Left ventricle myocardium inferior (tissue), 1 donor: ENCODE measurements at regions not wholly inside any gene's neighbourhood (a gene's known extent, or its start where the extent isn't known, plus 50 kb on each side); places are given as distances from the start of the nearest gene placed in this dataset.
"Not testable (repeated sequence)": the region's sequence is repeated elsewhere in the genome, so short reads cannot be mapped to it uniquely, and the experiment has no call there.

Source experiments
- DNase-seq: peaks from one replicate; pipeline ENCODE4 v3.0.0-alpha.2; 2020
- H3K27ac ChIP-seq: fragments of 200-600 bp; replicated peaks from 2 replicates; pipeline ENCODE4 v1.8.0; 2021
- H3K27me3 ChIP-seq: fragments of 200-600 bp; 2 replicates; pipeline ENCODE4 v1.8.0; 2021; ENCODE audit warnings: low read depth
- H3K36me3 ChIP-seq: fragments of 200-600 bp; 2 replicates; pipeline ENCODE4 v1.8.0; 2021
- H3K4me1 ChIP-seq: fragments of 200-600 bp; 2 replicates; pipeline ENCODE4 v1.8.0; 2021
- H3K4me3 ChIP-seq: fragments of 200-600 bp; 2 replicates; pipeline ENCODE4 v1.8.0; 2021; ENCODE audit warnings: mild to moderate bottlenecking, moderate library complexity
- H3K9me3 ChIP-seq: fragments of 200-600 bp; replicated peaks from 2 replicates; pipeline ENCODE4 v1.8.0; 2021
- intact Hi-C: fragments of 100-400 bp; cut with micrococcal nuclease; formaldehyde crosslinking; loops from one replicate; pipeline ENCODE4 v1.11.0; 2022
- TF ChIP-seq, protein P1 (sequence below): fragments of 200-600 bp; IDR thresholded peaks from 2 replicates; pipeline ENCODE4 v1.8.0; 2021; ENCODE audit warnings: antibody characterized with exemption, mild to moderate bottlenecking, borderline replicate concordance
- donor health status: DM: no; HTN: yes; CAD: no; lungs with severe emphysema.

DNA sequence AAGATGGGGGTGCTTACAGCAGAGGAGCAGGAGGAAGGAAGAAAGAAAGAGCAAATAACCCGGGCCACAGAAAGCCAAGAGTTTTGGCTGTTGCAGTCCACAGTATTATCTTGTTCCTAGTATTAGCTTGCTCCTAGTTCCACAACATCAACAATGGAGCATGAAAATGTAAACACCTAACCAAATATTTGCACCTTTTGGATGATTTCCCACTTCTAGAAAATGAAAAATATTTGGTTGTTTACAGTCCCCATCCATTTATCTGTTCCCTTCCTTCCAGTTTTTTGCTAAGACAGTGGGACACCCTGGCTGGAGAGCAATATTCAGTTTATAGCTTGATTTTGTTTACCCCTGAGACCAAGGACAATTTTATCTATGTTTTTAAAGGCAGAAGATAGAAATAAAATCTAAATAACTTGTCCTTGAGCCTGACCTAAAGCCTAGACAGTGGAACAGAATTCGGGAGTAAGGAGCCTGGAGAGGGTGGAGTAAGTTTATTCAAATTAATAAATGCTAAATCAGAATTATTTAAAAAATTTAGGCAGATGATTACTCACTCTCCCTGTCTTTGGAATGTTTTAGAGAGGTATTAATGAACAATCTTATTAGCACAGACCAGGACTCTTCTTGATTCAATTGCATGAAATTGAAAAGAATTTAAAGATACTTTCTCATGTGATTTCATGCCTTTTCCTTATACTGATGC is 51.6 kb downstream of the RESF1 start:
- intact Hi-C loops, result no loop called here
- no peak for DNase-seq
- H3K27ac ChIP-seq, result no peak overlapping the region
- no peaks in the 10 kb centered on the region for H3K27me3 ChIP-seq
- H3K9me3 ChIP-seq, result no peaks in the 10 kb centered on the region
- H3K4me3 ChIP-seq, result no peak overlapping the region
- H3K4me1 ChIP-seq, result no peaks in the 10 kb centered on the region
- TF ChIP-seq, protein P1, sequence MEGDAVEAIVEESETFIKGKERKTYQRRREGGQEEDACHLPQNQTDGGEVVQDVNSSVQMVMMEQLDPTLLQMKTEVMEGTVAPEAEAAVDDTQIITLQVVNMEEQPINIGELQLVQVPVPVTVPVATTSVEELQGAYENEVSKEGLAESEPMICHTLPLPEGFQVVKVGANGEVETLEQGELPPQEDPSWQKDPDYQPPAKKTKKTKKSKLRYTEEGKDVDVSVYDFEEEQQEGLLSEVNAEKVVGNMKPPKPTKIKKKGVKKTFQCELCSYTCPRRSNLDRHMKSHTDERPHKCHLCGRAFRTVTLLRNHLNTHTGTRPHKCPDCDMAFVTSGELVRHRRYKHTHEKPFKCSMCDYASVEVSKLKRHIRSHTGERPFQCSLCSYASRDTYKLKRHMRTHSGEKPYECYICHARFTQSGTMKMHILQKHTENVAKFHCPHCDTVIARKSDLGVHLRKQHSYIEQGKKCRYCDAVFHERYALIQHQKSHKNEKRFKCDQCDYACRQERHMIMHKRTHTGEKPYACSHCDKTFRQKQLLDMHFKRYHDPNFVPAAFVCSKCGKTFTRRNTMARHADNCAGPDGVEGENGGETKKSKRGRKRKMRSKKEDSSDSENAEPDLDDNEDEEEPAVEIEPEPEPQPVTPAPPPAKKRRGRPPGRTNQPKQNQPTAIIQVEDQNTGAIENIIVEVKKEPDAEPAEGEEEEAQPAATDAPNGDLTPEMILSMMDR, result no peak
- no peaks in the 10 kb centered on the region for H3K36me3 ChIP-seq

- no peak overlapping the region for H3K27ac ChIP-seq
- no peaks in the 10 kb centered on the region for H3K9me3 ChIP-seq
- H3K4me1 ChIP-seq, result no peaks in the 10 kb centered on the region
- H3K27me3 ChIP-seq, result no peaks in the 10 kb centered on the region
- no peaks in the 10 kb centered on the region for H3K36me3 ChIP-seq
- no peak for DNase-seq
- intact Hi-C loops, result no loop called here
- H3K4me3 ChIP-seq, result no peak overlapping the region
- TF ChIP-seq, protein P1, result no peak
Measured at GRCh38 chr12:32012249-32012785, 53.1 kb downstream of the RESF1 start.

DNA sequence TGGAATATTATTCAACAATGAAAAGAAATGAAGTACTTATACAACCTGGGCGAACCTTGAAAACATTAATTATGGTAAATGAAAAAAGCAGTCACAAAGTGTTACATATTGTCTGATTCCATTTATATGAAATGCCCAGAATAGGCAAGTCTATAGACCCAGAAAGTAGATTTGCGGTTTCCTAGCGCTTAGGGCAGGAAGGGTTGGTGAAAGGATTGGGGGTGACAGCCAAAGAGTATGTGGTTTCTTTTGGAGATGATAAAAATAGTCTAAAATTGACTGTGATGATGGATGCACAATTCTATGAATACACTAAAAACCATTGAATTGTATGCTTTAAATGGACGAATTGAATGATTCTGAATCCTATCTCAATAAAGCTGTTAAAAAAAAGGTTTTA is 55.8 kb downstream of the RESF1 start:
- no peak for DNase-seq

GRCh38 chr12:32016680-32017482 is 57.7 kb downstream of the RESF1 start:
- intact Hi-C loops, result no loop called here
- Histone ChIP-seq H3K27ac (no peak overlapping the region), H3K27me3 (no peaks in the 10 kb centered on the region), H3K36me3 (no peaks in the 10 kb centered on the region), H3K4me3 (no peak overlapping the region), H3K4me1 (no peaks in the 10 kb centered on the region), H3K9me3 (no peaks in the 10 kb centered on the region)
- no peak for DNase-seq
- TF ChIP-seq, protein P1, result no peak

More for the DNA sequence above, 55.8 kb downstream of the RESF1 start:
- Histone ChIP-seq H3K4me1 (no peaks in the 10 kb centered on the region), H3K27ac (no peak overlapping the region), H3K27me3 (no peaks in the 10 kb centered on the region), H3K9me3 (no peaks in the 10 kb centered on the region), H3K36me3 (no peaks in the 10 kb centered on the region), H3K4me3 (no peak overlapping the region)
- intact Hi-C loops, result no loop called here
- TF ChIP-seq, protein P1, result no peak

DNA sequence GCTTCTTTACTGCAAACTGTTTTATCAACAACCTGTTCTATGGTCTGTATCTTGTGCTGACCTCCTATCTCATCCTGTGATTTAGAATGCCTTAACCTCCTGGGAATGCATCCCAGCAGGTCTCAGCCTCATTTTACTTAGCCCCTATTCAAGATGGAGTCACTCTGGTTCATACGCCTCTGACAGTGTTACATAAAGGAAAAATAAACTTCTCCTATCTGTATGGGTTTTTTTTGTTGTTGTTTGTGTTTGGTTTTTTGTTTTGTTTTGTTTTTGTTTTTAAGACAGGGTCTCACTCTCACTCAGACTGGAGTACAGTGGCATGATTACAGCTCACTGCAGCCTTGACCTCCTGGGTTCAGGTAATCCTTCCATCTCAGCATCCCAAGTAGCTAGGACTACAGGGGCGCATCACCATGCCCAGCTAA is 62.1 kb downstream of the RESF1 start:
- H3K27me3 ChIP-seq, result no peaks in the 10 kb centered on the region
- TF ChIP-seq, protein P1, result no peak
- H3K4me1 ChIP-seq, result no peaks in the 10 kb centered on the region
- no peak overlapping the region for H3K27ac ChIP-seq
- no peak overlapping the region for H3K4me3 ChIP-seq
- H3K9me3 ChIP-seq, result no peaks in the 10 kb centered on the region
- intact Hi-C loops, result no loop called here
- no peaks in the 10 kb centered on the region for H3K36me3 ChIP-seq
- DNase-seq, result no peak

- H3K27ac ChIP-seq, H3K36me3 ChIP-seq, intact Hi-C loops, H3K4me1 ChIP-seq, H3K27me3 ChIP-seq, H3K4me3 ChIP-seq, H3K9me3 ChIP-seq, DNase-seq: not testable (repeated sequence)
Measured at GRCh38 chr12:32022387-32022786, 63.2 kb downstream of the RESF1 start.

DNA sequence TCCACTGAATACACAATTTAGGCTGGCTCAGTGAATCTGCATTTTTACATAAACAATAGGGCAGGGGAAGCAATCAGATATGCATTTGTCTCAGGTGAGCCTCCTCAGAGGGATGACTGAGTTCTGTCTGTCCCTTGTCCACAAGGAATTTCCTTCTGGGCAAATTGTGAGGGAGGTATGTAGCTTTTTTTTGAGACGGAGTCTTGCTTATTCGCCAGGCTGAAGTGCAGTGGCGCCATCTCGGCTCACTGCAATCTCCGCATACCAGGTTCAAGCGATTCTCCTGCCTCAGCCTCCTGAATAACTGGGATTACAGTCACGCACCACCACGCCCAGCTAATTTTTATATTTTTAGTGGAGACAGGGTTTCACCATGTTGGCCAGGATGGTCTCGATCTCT is 64.6 kb downstream of the RESF1 start:
- intact Hi-C loops, H3K4me3 ChIP-seq, H3K4me1 ChIP-seq, DNase-seq, H3K9me3 ChIP-seq, H3K27ac ChIP-seq, H3K27me3 ChIP-seq, H3K36me3 ChIP-seq: not testable (repeated sequence)
